NAMALWA (cell line): ENCODE measurements at regions not wholly inside any gene's neighbourhood (a gene's known extent, or its start where the extent isn't known, plus 50 kb on each side); places are given as distances from the start of the nearest gene placed in this dataset.

Source experiments
- DNase-seq: peaks from one replicate; pipeline ENCODE4 v3.0.0-alpha.2; 2015; ENCODE audit warnings: low spot score

GRCh38 chr1:227372726-227373130 lies 54.4 kb upstream of the CDC42BPA start:
- no peak for DNase-seq

DNA sequence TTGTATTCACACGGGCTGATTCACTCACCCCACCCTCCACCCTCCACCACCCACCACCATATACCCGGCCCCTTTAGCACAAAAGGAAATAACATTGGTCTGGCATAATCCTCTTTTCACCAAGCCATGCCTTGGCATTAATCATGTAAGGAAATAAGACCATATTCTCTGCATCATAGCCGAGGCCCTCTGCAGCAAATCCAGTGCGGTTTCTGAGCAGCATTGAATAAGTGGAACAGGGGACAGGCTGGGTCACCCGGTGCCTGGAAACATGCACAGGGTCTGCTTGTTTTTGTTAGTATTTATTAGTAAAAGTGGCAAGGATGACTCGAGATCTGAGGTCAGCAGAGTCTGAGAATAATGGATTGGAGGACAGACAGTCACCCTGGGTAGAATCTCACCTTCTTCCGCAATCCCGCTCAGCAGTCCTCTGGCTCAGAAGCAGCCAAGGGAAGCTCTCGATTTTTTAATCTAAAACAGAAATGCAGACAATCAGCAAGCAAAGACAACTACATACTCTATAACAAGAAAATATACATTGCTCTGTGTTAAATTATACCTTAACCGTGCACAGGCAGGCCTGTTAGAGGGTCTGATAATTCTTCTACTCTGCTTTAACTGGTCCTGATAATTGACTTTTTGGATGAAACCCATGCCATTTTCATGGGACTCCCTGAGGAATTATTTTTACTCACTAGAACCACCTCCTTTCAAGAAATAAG lies 52.4 kb upstream of the CDC42BPA start:
- DNase-seq: no peak

DNA sequence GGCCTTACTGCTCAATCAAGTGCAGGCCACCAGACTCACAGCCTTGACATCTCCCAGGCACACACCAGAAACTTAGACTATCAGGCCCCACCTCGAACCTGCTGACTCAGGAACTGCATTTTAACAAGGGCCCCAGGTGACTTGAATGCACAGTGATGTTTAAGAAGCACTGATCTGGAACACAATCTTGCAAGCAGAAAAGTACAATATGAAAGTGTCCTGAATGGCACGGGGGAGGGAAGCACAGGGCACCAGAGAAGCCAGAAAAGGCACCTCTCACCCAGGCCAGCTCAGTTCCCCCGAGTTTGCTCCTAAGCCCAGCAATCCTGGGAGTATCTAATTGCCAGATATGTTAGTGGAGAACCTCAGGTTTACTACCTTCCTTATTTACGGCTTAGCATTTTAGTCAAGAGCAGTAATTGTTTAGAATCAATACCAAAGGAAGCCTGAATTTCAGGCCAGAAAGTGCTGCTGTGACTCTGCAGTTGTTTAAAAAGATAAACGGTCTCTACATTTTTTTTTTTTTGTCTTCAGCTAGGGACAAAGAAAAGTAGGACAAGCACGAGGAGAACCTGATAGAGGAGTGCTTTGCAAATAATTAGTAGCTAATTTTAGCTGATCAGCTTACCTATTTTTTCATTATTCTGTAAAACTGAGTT lies 50.9 kb upstream of the CDC42BPA start:
- no peak for DNase-seq
